Subcutaneous abdominal adipose tissue (tissue), 5 donors: ENCODE measurements at regions not wholly inside any gene's neighbourhood (a gene's known extent, or its start where the extent isn't known, plus 50 kb on each side); places are given as distances from the start of the nearest gene placed in this dataset.

Source experiments
- H3K27ac ChIP-seq: one replicate; pipeline ENCODE4 v1.7.0; 2013; ENCODE audit warnings: low read depth, mild to moderate bottlenecking, inconsistent platforms, low read length, moderate library complexity
- H3K27me3 ChIP-seq, 5 donors: one replicate each; pipeline ENCODE4 v1.7.0; 2013; ENCODE audit warnings: low read length in 5 of 5, inconsistent platforms in 1 of 5; ENCODE audit not compliant: control insufficient read depth in 5 of 5, insufficient read depth in 4 of 5
- H3K36me3 ChIP-seq, 5 donors: one replicate each; pipeline ENCODE4 v1.7.0; 2013; ENCODE audit warnings: low read length in 5 of 5; ENCODE audit not compliant: control insufficient read depth in 5 of 5, insufficient read depth in 5 of 5
- H3K4me1 ChIP-seq, 5 donors: one replicate each; pipeline ENCODE4 v1.7.0; 2013; ENCODE audit warnings: low read length in 5 of 5, mild to moderate bottlenecking in 3 of 5, moderate library complexity in 1 of 5; ENCODE audit not compliant: control insufficient read depth in 5 of 5, insufficient read depth in 5 of 5
- H3K4me3 ChIP-seq, 5 donors: one replicate each; pipeline ENCODE4 v1.7.0; 2013; ENCODE audit warnings: low read length in 5 of 5, low read depth in 1 of 5
- H3K9ac ChIP-seq, 5 donors: one replicate each; pipeline ENCODE4 v1.7.0; 2013; ENCODE audit warnings: low read length in 5 of 5, mild to moderate bottlenecking in 4 of 5, moderate library complexity in 3 of 5
- H3K9me3 ChIP-seq, 5 donors: one replicate each; pipeline ENCODE4 v1.7.0; 2013; ENCODE audit warnings: low read length in 5 of 5; ENCODE audit not compliant: control insufficient read depth in 5 of 5
- donor health status: healthy.
- donor health status: healthy.
- donor health status: healthy.
- donor health status: healthy.
- donor health status: healthy.

DNA sequence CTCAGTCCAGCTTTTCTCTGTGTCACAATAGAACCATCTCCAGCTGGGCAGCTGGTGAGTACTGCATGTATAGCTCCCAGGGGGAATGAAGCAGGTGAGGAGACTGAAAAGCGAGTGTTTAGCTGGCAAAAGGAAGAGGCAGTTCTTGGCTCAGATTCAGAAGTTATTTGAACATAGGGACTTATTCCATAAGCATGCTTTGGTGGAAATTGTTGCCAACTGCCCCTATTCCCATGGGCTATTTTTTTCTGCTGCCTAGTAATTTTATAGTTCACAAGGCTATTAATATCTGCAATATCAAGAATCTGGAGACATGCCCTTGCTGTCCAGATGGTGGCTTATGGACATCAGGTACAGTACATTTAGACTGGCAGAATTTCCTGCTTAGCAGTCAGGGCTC, 1112.7 kb downstream of the LRFN5 start:
- H3K27ac ChIP-seq: no peak overlapping the region

GRCh38 chr14:42715316-42715715, 1108.6 kb downstream of the LRFN5 start:
- Histone ChIP-seq H3K4me3 (no peak overlapping the region), H3K27ac (no peak overlapping the region), H3K9me3 (no peaks in the 10 kb centered on the region), H3K36me3 (no peaks in the 10 kb centered on the region), H3K9ac (no peak overlapping the region), H3K4me1 (no peaks in the 10 kb centered on the region), H3K27me3 (no peaks in the 10 kb centered on the region)

More for the DNA sequence above, 1112.7 kb downstream of the LRFN5 start:
- Histone ChIP-seq H3K27me3 (no peaks in the 10 kb centered on the region), H3K36me3 (no peaks in the 10 kb centered on the region), H3K9me3 (no peaks in the 10 kb centered on the region), H3K4me3 (no peak overlapping the region), H3K4me1 (no peaks in the 10 kb centered on the region), H3K9ac (no peak overlapping the region)

- H3K4me3 ChIP-seq: no peak overlapping the region
- H3K27me3 ChIP-seq: no peaks in the 10 kb centered on the region
- no peak overlapping the region for H3K27ac ChIP-seq
- no peak overlapping the region for H3K9ac ChIP-seq
- H3K4me1 ChIP-seq: no peaks in the 10 kb centered on the region
- H3K36me3 ChIP-seq: no peaks in the 10 kb centered on the region
- no peaks in the 10 kb centered on the region for H3K9me3 ChIP-seq
Observed at GRCh38 chr14:42710071-42710470, 1103.4 kb downstream of the LRFN5 start.

- no peaks in the 10 kb centered on the region for H3K36me3 ChIP-seq
- H3K9ac ChIP-seq: no peak overlapping the region
- no peak overlapping the region for H3K4me3 ChIP-seq
Observed at GRCh38 chr14:42703501-42703900, 1096.8 kb downstream of the LRFN5 start.

GRCh38 chr14:42687421-42687820, 1080.7 kb downstream of the LRFN5 start:
- Histone ChIP-seq H3K4me3 (no peak overlapping the region), H3K27ac (no peak overlapping the region), H3K4me1 (no peaks in the 10 kb centered on the region), H3K9me3 (peaks cover 0 to 4% (median 0%) of the 10 kb centered on the region in 5 donors), H3K36me3 (no peaks in the 10 kb centered on the region), H3K9ac (no peak overlapping the region), H3K27me3 (no peaks in the 10 kb centered on the region)

More at GRCh38 chr14:42703501-42703900, 1096.8 kb downstream of the LRFN5 start:
- H3K4me1 ChIP-seq: no peaks in the 10 kb centered on the region
- no peaks in the 10 kb centered on the region for H3K9me3 ChIP-seq
- H3K27me3 ChIP-seq: no peaks in the 10 kb centered on the region
- no peak overlapping the region for H3K27ac ChIP-seq

DNA sequence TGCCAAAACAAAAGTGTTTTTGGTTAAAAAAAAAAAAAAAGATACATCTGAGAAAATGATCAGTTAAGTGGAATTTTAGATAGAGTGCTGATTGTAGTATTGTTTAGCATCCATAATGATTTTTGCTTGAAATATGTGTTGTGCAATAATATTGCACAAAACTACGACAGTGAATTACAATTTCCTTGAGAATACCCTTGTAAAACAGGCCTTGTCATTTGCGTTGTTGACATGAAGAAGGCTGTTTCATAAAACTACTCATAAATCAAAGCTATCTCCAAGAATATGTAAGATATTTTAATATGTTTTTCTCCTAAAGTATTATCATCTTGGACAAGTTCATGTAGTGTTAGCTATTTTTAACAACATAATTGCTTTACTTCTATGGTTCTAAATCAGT, 1077.0 kb downstream of the LRFN5 start:
- H3K9me3 ChIP-seq: no peaks in the 10 kb centered on the region
- H3K4me3 ChIP-seq: no peak overlapping the region
- no peaks in the 10 kb centered on the region for H3K4me1 ChIP-seq
- no peak overlapping the region for H3K27ac ChIP-seq
- H3K27me3 ChIP-seq: no peaks in the 10 kb centered on the region
- no peaks in the 10 kb centered on the region for H3K36me3 ChIP-seq
- H3K9ac ChIP-seq: no peak overlapping the region

DNA sequence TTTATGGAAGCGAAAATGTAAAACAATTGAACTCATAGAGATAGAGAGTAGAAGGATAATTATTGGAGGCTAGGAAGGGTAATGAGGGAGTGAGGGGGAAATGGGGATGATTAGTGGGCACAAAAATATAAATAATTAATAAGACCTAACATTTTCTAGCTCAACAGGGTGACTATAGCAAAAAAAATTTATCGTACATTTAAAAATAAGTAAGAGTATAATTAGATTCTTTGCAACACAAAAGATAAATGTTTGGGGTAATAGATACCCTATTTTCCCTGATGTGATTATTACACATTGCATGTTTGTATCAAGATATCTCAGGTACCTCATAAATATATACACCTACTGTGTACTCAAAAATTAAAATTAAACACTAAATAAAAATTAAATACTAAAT, 1070.0 kb downstream of the LRFN5 start:
- Histone ChIP-seq H3K9ac (no peak overlapping the region), H3K27ac (no peak overlapping the region), H3K9me3 (peaks cover 0 to 3% (median 0%) of the 10 kb centered on the region in 5 donors), H3K4me3 (no peak overlapping the region), H3K27me3 (no peaks in the 10 kb centered on the region), H3K36me3 (no peaks in the 10 kb centered on the region), H3K4me1 (no peaks in the 10 kb centered on the region)

DNA sequence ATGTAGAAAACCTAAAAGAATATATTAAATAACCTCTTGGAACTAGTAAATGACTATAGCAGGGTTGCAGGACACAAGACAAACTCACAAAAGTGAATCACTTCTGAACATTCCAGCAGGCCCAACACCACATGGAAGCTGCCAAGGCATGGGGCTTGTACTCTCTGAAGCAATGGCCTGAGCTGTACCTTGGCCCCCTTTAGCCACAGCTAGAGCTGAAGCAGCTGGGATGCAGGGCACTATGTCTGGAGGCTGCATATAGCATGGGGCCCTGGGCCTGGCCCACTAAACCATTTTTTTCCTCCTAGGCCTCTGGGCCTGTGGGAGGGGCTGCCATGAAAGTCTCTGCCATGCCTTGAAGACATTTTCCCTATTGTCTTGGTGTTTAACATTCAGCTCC, 1067.3 kb downstream of the LRFN5 start:
- Histone ChIP-seq H3K9ac (no peak overlapping the region), H3K27me3 (no peaks in the 10 kb centered on the region), H3K9me3 (peaks cover 0 to 5% (median 0%) of the 10 kb centered on the region in 5 donors), H3K4me3 (no peak overlapping the region), H3K36me3 (no peaks in the 10 kb centered on the region), H3K27ac (no peak overlapping the region), H3K4me1 (no peaks in the 10 kb centered on the region)

DNA sequence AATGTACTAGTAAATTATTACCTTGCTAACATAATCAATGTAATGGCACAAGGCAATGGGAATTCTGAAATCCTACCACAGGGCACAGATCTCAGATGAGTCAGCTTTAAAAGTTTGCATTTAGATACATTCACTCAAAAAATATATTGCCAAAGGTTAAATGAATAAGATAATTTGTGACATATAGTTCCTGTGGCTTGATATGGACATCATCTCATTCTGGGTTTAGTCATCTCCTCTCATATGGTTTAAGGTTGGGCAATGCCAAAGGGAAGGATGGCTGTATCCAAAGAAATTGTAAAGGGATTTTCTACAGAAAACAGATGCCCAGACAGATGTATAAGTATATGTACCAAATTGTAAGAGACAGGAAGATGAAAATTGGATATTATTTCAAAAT, 1065.0 kb downstream of the LRFN5 start:
- H3K36me3 ChIP-seq: no peaks in the 10 kb centered on the region
- no peak overlapping the region for H3K27ac ChIP-seq
- no peak overlapping the region for H3K9ac ChIP-seq
- H3K4me3 ChIP-seq: no peak overlapping the region
- H3K9me3 ChIP-seq: peaks cover 0 to 12% (median 0%) of the 10 kb centered on the region in 5 donors
- no peaks in the 10 kb centered on the region for H3K4me1 ChIP-seq
- no peaks in the 10 kb centered on the region for H3K27me3 ChIP-seq

DNA sequence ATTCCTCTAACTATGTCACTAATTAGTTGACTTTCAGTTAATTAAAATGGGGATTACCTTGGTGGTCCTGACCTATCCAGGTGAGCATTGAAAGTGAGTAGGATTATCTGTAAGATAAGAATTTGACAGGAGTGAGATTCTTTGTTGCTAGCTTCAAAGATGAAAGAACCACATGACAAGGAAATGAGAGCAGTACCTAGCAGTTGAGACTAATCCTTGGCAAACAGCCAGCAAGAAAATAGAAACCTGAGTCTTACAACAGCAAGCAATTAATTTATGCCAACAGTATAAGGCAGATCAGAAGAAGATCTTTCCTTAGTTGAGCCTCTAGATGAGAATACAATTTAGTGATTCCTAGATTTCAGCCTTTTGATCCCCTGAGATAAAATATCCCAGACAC, 1058.4 kb downstream of the LRFN5 start:
- Histone ChIP-seq H3K9ac (no peak overlapping the region), H3K4me3 (no peak overlapping the region), H3K27me3 (no peaks in the 10 kb centered on the region), H3K36me3 (no peaks in the 10 kb centered on the region), H3K9me3 (peaks cover 0 to 9% (median 0%) of the 10 kb centered on the region in 5 donors), H3K27ac (no peak overlapping the region), H3K4me1 (no peaks in the 10 kb centered on the region)

DNA sequence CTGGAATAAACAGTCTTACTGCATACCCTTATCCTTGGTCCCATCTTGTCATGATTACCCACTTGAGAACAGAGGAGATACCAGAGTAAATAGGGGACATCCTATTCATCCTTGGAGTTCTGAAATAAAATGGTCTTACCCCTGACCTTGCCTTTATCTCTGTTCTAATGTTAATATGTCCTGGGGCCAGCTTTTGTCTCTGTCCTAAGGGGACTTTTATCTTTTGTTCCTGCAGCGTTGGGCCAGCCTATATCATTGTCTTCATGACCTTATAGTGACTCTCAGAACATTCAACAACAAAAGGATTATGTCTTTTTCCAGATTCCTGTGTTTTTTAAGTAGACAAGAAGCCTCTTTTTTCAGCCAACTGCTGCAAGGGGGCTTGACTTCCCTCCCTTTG, 1057.5 kb downstream of the LRFN5 start:
- Histone ChIP-seq H3K4me1 (no peaks in the 10 kb centered on the region), H3K36me3 (no peaks in the 10 kb centered on the region), H3K9me3 (peaks cover 0 to 9% (median 0%) of the 10 kb centered on the region in 5 donors), H3K4me3 (no peak overlapping the region), H3K9ac (no peak overlapping the region), H3K27ac (no peak overlapping the region), H3K27me3 (no peaks in the 10 kb centered on the region)
